DOHH2 (cell line): ENCODE measurements at regions not wholly inside any gene's neighbourhood (a gene's known extent, or its start where the extent isn't known, plus 50 kb on each side); places are given as distances from the start of the nearest gene placed in this dataset.

Source experiments
- CTCF ChIP-seq: fragments of 200-600 bp; sonication (generic); IDR thresholded peaks from one replicate; pipeline ENCODE4 v1.5.1; 2014; ENCODE audit warnings: antibody characterized with exemption, mild to moderate bottlenecking, low read depth, low read length; ENCODE audit not compliant: poor library complexity, severe bottlenecking
- EZH2phosphoT487 ChIP-seq: fragments of 200-600 bp; sonication (generic); IDR thresholded peaks from 2 replicates; pipeline ENCODE4 v1.6.1; 2017; ENCODE audit warnings: borderline replicate concordance, mild to moderate bottlenecking, antibody characterized with exemption, low read length, moderate library complexity, mixed read lengths

- TF ChIP-seq EZH2phosphoT487: no peak
- TF ChIP-seq CTCF: no peak
Measured at GRCh38 chr16:13611596-13611995, 308.4 kb upstream of the ERCC4 start.
